ENCODE measurements at regions not wholly inside any gene's neighbourhood (a gene's known extent, or its start where the extent isn't known, plus 50 kb on each side); places are given as distances from the start of the nearest gene placed in this dataset.

GRCh38 chr1:4916610-4917009 lies 262.2 kb downstream of the AJAP1 start:
- no peak for DNase-seq

GRCh38 chr1:4915154-4915553 lies 260.7 kb downstream of the AJAP1 start:
- DNase-seq, result no peak

- no peak for DNase-seq
Observed at GRCh38 chr1:4908486-4908885, 254.1 kb downstream of the AJAP1 start.

GRCh38 chr1:4894566-4894965 lies 240.2 kb downstream of the AJAP1 start:
- DNase-seq, result no peak

- DNase-seq, result no peak
Observed at GRCh38 chr1:4880626-4881025, 226.2 kb downstream of the AJAP1 start.

GRCh38 chr1:4877426-4877825 lies 223.0 kb downstream of the AJAP1 start:
- DNase-seq, result no peak

GRCh38 chr1:4871373-4871772 lies 217.0 kb downstream of the AJAP1 start:
- no peak for DNase-seq

GRCh38 chr1:4868521-4868920 lies 214.1 kb downstream of the AJAP1 start:
- no peak for DNase-seq

GRCh38 chr1:4856396-4856795 lies 202.0 kb downstream of the AJAP1 start:
- DNase-seq, result no peak

GRCh38 chr1:4854367-4854766 lies 200.0 kb downstream of the AJAP1 start:
- no peak for DNase-seq

- DNase-seq, result no peak
Observed at GRCh38 chr1:4853904-4854303, 199.5 kb downstream of the AJAP1 start.

GRCh38 chr1:4851385-4852065 lies 197.1 kb downstream of the AJAP1 start:
- no peak for DNase-seq

- no peak for DNase-seq
Observed at GRCh38 chr1:4848431-4848830, 194.0 kb downstream of the AJAP1 start.

GRCh38 chr1:4847711-4848110 lies 193.3 kb downstream of the AJAP1 start:
- DNase-seq, result no peak

All from stimulated activated CD4-positive, alpha-beta T cell treated with anti-CD3 and anti-CD28 coated beads, Interleukin-4, amount 100 ng/mL, for 24 hours (primary cell).